Activated CD4-positive, alpha-beta memory T cell treated with anti-CD3 and anti-CD28 coated beads for 36 hours (primary cell): ENCODE measurements at regions not wholly inside any gene's neighbourhood (a gene's known extent, or its start where the extent isn't known, plus 50 kb on each side); places are given as distances from the start of the nearest gene placed in this dataset.

ENCODE experiments used
- CTCF ChIA-PET: fragments of 350-600 bp; sonication (Branson Sonifier 250); formaldehyde crosslinking; loops from one replicate; lab custom pipeline; 2021; ENCODE audit warnings: antibody characterized with exemption, inconsistent platforms; lab: Charles Lee
- POLR2A ChIA-PET: fragments of 350-600 bp; sonication (Branson Sonifier 250); formaldehyde crosslinking; loops from one replicate; lab custom pipeline; 2021; ENCODE audit warnings: antibody characterized with exemption; lab: Charles Lee
- DNase-seq: peaks from one replicate; pipeline ENCODE4 v3.0.0-alpha.2; 2020
- H3K27ac Mint-ChIP-seq: one replicate; pipeline ENCODE4 v1.8.0; 2021; ENCODE audit warnings: mixed read lengths
- H3K27me3 Mint-ChIP-seq: one replicate; pipeline ENCODE4 v1.8.0; 2021; ENCODE audit warnings: mixed read lengths
- H3K36me3 Mint-ChIP-seq: one replicate; pipeline ENCODE4 v1.8.0; 2021; ENCODE audit warnings: mixed read lengths
- H3K4me1 Mint-ChIP-seq: one replicate; pipeline ENCODE4 v1.8.0; 2021; ENCODE audit warnings: low read depth, mixed read lengths
- H3K4me3 Mint-ChIP-seq: one replicate; pipeline ENCODE4 v1.8.0; 2021; ENCODE audit warnings: mild to moderate bottlenecking, mixed read lengths
- H3K9me3 Mint-ChIP-seq: one replicate; pipeline ENCODE4 v1.8.0; 2021; ENCODE audit warnings: mixed read lengths
- intact Hi-C: fragments of 100-400 bp; cut with micrococcal nuclease; formaldehyde crosslinking; loops from one replicate; pipeline ENCODE4 v1.15.1; 2023

- Mint-ChIP-seq H3K9me3 (peaks cover 12% of the 10 kb centered on the region), H3K4me1 (no peaks in the 10 kb centered on the region), H3K4me3 (no peak overlapping the region), H3K27ac (no peak overlapping the region), H3K36me3 (no peaks in the 10 kb centered on the region), H3K27me3 (no peaks in the 10 kb centered on the region)
- CTCF ChIA-PET: interaction anchor here (0.7 kb wide), 1 partner anchor 20 kb away, joined by 3 read pairs; no protein-coding TSS in a partner anchor
- POLR2A ChIA-PET: no interaction called here
- DNase-seq: no peak
- intact Hi-C loops: no loop called here
These were observed 244.3 kb upstream of the NOVA1 start for GRCh38 chr14:26841920-26842741.

GRCh38 chr14:26845151-26845818 is 247.5 kb upstream of the NOVA1 start:
- ChIA-PET POLR2A (no interaction called here), CTCF (no interaction called here)
- Mint-ChIP-seq H3K27ac (no peak overlapping the region), H3K4me1 (no peaks in the 10 kb centered on the region), H3K4me3 (no peak overlapping the region), H3K36me3 (no peaks in the 10 kb centered on the region), H3K9me3 (peaks cover 18% of the 10 kb centered on the region), H3K27me3 (no peaks in the 10 kb centered on the region)
- no peak for DNase-seq
- intact Hi-C loops: no loop called here

- DNase-seq: no peak
- POLR2A ChIA-PET: no interaction called here
These were observed 248.6 kb upstream of the NOVA1 start for GRCh38 chr14:26846388-26846787.

GRCh38 chr14:26849514-26849913 is 251.7 kb upstream of the NOVA1 start:
- no peaks in the 10 kb centered on the region for H3K36me3 Mint-ChIP-seq
- peaks cover 28% of the 10 kb centered on the region for H3K9me3 Mint-ChIP-seq
- no peaks in the 10 kb centered on the region for H3K4me1 Mint-ChIP-seq
- H3K27me3 Mint-ChIP-seq: no peaks in the 10 kb centered on the region
- ChIA-PET CTCF (no interaction called here), POLR2A (no interaction called here)
- H3K27ac Mint-ChIP-seq: no peak overlapping the region
- no peak overlapping the region for H3K4me3 Mint-ChIP-seq
- intact Hi-C loops: no loop called here
- no peak for DNase-seq

More at GRCh38 chr14:26846388-26846787, 248.6 kb upstream of the NOVA1 start:
- Mint-ChIP-seq H3K27me3 (no peaks in the 10 kb centered on the region), H3K36me3 (no peaks in the 10 kb centered on the region), H3K27ac (no peak overlapping the region), H3K9me3 (peaks cover 22% of the 10 kb centered on the region), H3K4me3 (no peak overlapping the region), H3K4me1 (no peaks in the 10 kb centered on the region)
- intact Hi-C loops: no loop called here
- CTCF ChIA-PET: no interaction called here

GRCh38 chr14:26851793-26852192 is 254.0 kb upstream of the NOVA1 start:
- no peak for DNase-seq
- ChIA-PET CTCF (no interaction called here), POLR2A (no interaction called here)
- Mint-ChIP-seq H3K36me3 (no peaks in the 10 kb centered on the region), H3K27ac (no peak overlapping the region), H3K27me3 (no peaks in the 10 kb centered on the region), H3K4me1 (no peaks in the 10 kb centered on the region), H3K4me3 (no peak overlapping the region), H3K9me3 (peaks cover 32% of the 10 kb centered on the region)
- intact Hi-C loops: no loop called here

- Mint-ChIP-seq H3K27ac (no peak overlapping the region), H3K4me3 (no peak overlapping the region), H3K36me3 (no peaks in the 10 kb centered on the region), H3K27me3 (no peaks in the 10 kb centered on the region), H3K9me3 (peaks cover 27% of the 10 kb centered on the region), H3K4me1 (no peaks in the 10 kb centered on the region)
- no peak for DNase-seq
- ChIA-PET POLR2A (no interaction called here), CTCF (no interaction called here)
- intact Hi-C loops: no loop called here
These were observed 257.4 kb upstream of the NOVA1 start for GRCh38 chr14:26855077-26855753.

GRCh38 chr14:26856876-26857518 is 259.2 kb upstream of the NOVA1 start:
- Mint-ChIP-seq H3K9me3 (peaks cover 17% of the 10 kb centered on the region), H3K4me1 (no peaks in the 10 kb centered on the region), H3K27ac (no peak overlapping the region), H3K4me3 (no peak overlapping the region), H3K27me3 (no peaks in the 10 kb centered on the region), H3K36me3 (no peaks in the 10 kb centered on the region)
- DNase-seq: no peak
- ChIA-PET POLR2A (no interaction called here), CTCF (no interaction called here)
- intact Hi-C loops: no loop called here

- CTCF ChIA-PET: no interaction called here
- Mint-ChIP-seq H3K9me3 (peaks cover 13% of the 10 kb centered on the region), H3K4me3 (no peak overlapping the region)
These were observed 261.6 kb upstream of the NOVA1 start for GRCh38 chr14:26859483-26859882.

GRCh38 chr14:26860111-26860510 is 262.3 kb upstream of the NOVA1 start:
- POLR2A ChIA-PET: no interaction called here
- no peak for DNase-seq
- CTCF ChIA-PET: no interaction called here

More at GRCh38 chr14:26859483-26859882, 261.6 kb upstream of the NOVA1 start:
- DNase-seq: no peak
- Mint-ChIP-seq H3K4me1 (no peaks in the 10 kb centered on the region), H3K27ac (no peak overlapping the region), H3K36me3 (no peaks in the 10 kb centered on the region), H3K27me3 (no peaks in the 10 kb centered on the region)
- POLR2A ChIA-PET: no interaction called here
- intact Hi-C loops: no loop called here

GRCh38 chr14:26863736-26864135 is 265.9 kb upstream of the NOVA1 start:
- Mint-ChIP-seq H3K27me3 (no peaks in the 10 kb centered on the region), H3K27ac (no peak overlapping the region), H3K36me3 (no peaks in the 10 kb centered on the region), H3K4me1 (no peaks in the 10 kb centered on the region), H3K4me3 (no peak overlapping the region), H3K9me3 (peaks cover 7% of the 10 kb centered on the region)
- ChIA-PET POLR2A (no interaction called here), CTCF (no interaction called here)
- no peak for DNase-seq
- intact Hi-C loops: no loop called here

More at GRCh38 chr14:26860111-26860510, 262.3 kb upstream of the NOVA1 start:
- H3K9me3 Mint-ChIP-seq: peaks cover 11% of the 10 kb centered on the region
- H3K4me1 Mint-ChIP-seq: no peaks in the 10 kb centered on the region
- no peaks in the 10 kb centered on the region for H3K36me3 Mint-ChIP-seq
- no peak overlapping the region for H3K4me3 Mint-ChIP-seq
- no peak overlapping the region for H3K27ac Mint-ChIP-seq
- intact Hi-C loops: no loop called here
- no peaks in the 10 kb centered on the region for H3K27me3 Mint-ChIP-seq

- H3K27me3 Mint-ChIP-seq: no peaks in the 10 kb centered on the region
- POLR2A ChIA-PET: no interaction called here
- H3K9me3 Mint-ChIP-seq: peaks cover 28% of the 10 kb centered on the region
- no peak overlapping the region for H3K27ac Mint-ChIP-seq
- CTCF ChIA-PET: no interaction called here
- H3K4me3 Mint-ChIP-seq: no peak overlapping the region
- no peak for DNase-seq
- no peaks in the 10 kb centered on the region for H3K4me1 Mint-ChIP-seq
- H3K36me3 Mint-ChIP-seq: no peaks in the 10 kb centered on the region
- intact Hi-C loops: no loop called here
These were observed 268.9 kb upstream of the NOVA1 start for GRCh38 chr14:26866721-26867120.

- Mint-ChIP-seq H3K4me3 (no peak overlapping the region), H3K9me3 (peaks cover 28% of the 10 kb centered on the region), H3K27ac (no peak overlapping the region), H3K4me1 (no peaks in the 10 kb centered on the region), H3K27me3 (no peaks in the 10 kb centered on the region), H3K36me3 (no peaks in the 10 kb centered on the region)
- ChIA-PET POLR2A (no interaction called here), CTCF (no interaction called here)
- intact Hi-C loops: no loop called here
- DNase-seq: no peak
These were observed 269.4 kb upstream of the NOVA1 start for GRCh38 chr14:26867171-26867757.
